SW 1271 (cell line): ENCODE measurements at regions not wholly inside any gene's neighbourhood (a gene's known extent, or its start where the extent isn't known, plus 50 kb on each side); places are given as distances from the start of the nearest gene placed in this dataset.
A peak's percentile ranks its signal among the peaks of the same experiment; 100 is the strongest.
"Not testable (repeated sequence)": the region's sequence is repeated elsewhere in the genome, so short reads cannot be mapped to it uniquely, and the experiment has no call there.

Experiments
- DNase-seq, 2 experiments: peaks; one replicate each; lab custom pipeline; 2025; lab: John Stamatoyannopoulos, UW

- DNase-seq: no peak
Observed at GRCh38 chr1:163472651-163473248, 151.0 kb downstream of the NUF2 start.

GRCh38 chr1:163477276-163477830 is 155.6 kb downstream of the NUF2 start:
- DNase-seq: no peak

- not testable (repeated sequence) for DNase-seq
Observed at GRCh38 chr1:163498391-163499330, 176.9 kb downstream of the NUF2 start.

GRCh38 chr1:163504331-163504978 is 182.7 kb downstream of the NUF2 start:
- no peak for DNase-seq

GRCh38 chr1:163509114-163509513 is 187.4 kb downstream of the NUF2 start:
- no peak for DNase-seq

- DNase-seq: no peak
Observed at GRCh38 chr1:163512349-163512989, 190.7 kb downstream of the NUF2 start.

GRCh38 chr1:163523375-163524029 is 201.7 kb downstream of the NUF2 start:
- DNase-seq: no peak

GRCh38 chr1:163528710-163529348 is 207.1 kb downstream of the NUF2 start:
- peak in 1 of 2 experiments; percentile 2 for DNase-seq

- no peak for DNase-seq
Observed at GRCh38 chr1:163531345-163531744, 209.6 kb downstream of the NUF2 start.

GRCh38 chr1:163535401-163535800 is 213.6 kb downstream of the NUF2 start:
- DNase-seq: no peak

GRCh38 chr1:163535807-163536206 is 214.1 kb downstream of the NUF2 start:
- DNase-seq: no peak

GRCh38 chr1:163537809-163538208 is 216.1 kb downstream of the NUF2 start:
- no peak for DNase-seq

- no peak for DNase-seq
Observed at GRCh38 chr1:163538667-163539066, 216.9 kb downstream of the NUF2 start.

GRCh38 chr1:163540727-163541126 is 219.0 kb downstream of the NUF2 start:
- no peak for DNase-seq

GRCh38 chr1:163544441-163544840 is 222.7 kb downstream of the NUF2 start:
- DNase-seq: no peak

- DNase-seq: no peak
Observed at GRCh38 chr1:163558162-163558561, 236.4 kb downstream of the NUF2 start.

GRCh38 chr1:163561580-163562295 is 240.0 kb downstream of the NUF2 start:
- DNase-seq: no peak

GRCh38 chr1:163562355-163562754 is 240.6 kb downstream of the NUF2 start:
- no peak for DNase-seq

- no peak for DNase-seq
Observed at GRCh38 chr1:163565166-163565565, 243.4 kb downstream of the NUF2 start.

- DNase-seq: no peak
Observed at GRCh38 chr1:163570071-163570470, 248.3 kb downstream of the NUF2 start.
